HCT116 (cell line): ENCODE measurements at regions not wholly inside any gene's neighbourhood (a gene's known extent, or its start where the extent isn't known, plus 50 kb on each side); places are given as distances from the start of the nearest gene placed in this dataset.

Experiments used
- ATAC-seq: fragments of 200-7000 bp; cut with Tn5 transposase; 2 replicates; pipeline ENCODE4 v1.9.1; 2020; ENCODE audit warnings: mild to moderate bottlenecking, moderate library complexity
- BruUV-seq: library from RNA; stranded (reverse); fragments of 400-500 nt; replicated peaks from 2 replicates; lab custom pipeline; 2021; lab: Mats Ljungman, UMichigan
- CTCF ChIA-PET: fragments of 300-600 bp; sonication (Branson Sonifier 250); formaldehyde crosslinking; loops from one replicate; lab custom pipeline; 2021; ENCODE audit warnings: antibody characterized with exemption; lab: Charles Lee
- POLR2A ChIA-PET: fragments of 300-600, 350-600 bp; sonication (Branson Sonifier 250); formaldehyde crosslinking; loops from one replicate; lab custom pipeline; 2021; ENCODE audit warnings: antibody characterized with exemption; lab: Charles Lee
- RAD21 ChIA-PET, 2 experiments: fragments of 300-600 bp; sonication (Branson Sonifier 250); formaldehyde crosslinking; loops; one replicate each; lab custom pipeline; 2023; ENCODE audit warnings: low total read pairs in 2 of 2; ENCODE audit not compliant: uncharacterized antibody in 2 of 2, unreplicated experiment in 2 of 2, low non-redundant PET in 1 of 2; lab: Charles Lee
- DNase-seq: peaks from one replicate; pipeline ENCODE4 v3.0.0-alpha.2; 2010; ENCODE audit warnings: low read depth, low spot score
- H2AFZ ChIP-seq: fragments of 200-600 bp; shearing (Covaris generic), sonication (generic); 2 replicates; pipeline ENCODE4 v1.6.1; 2017; ENCODE audit warnings: low read depth, mixed run types, mixed read lengths, antibody characterized with exemption, low read length; ENCODE audit not compliant: poor library complexity, severe bottlenecking
- H3K27ac ChIP-seq: 2 replicates; pipeline ENCODE4 v1.5.1; 2012; ENCODE audit warnings: low read depth, low read length
- H3K27me3 ChIP-seq: fragments of 200-600 bp; sonication (generic); 2 replicates; pipeline ENCODE4 v1.6.1; 2016; ENCODE audit warnings: mixed run types, low read length, mixed read lengths; ENCODE audit not compliant: insufficient read depth
- H3K36me3 ChIP-seq, 2 experiments: fragments of 200-500 bp in 1 of 2; fragments of 200-600 bp in 1 of 2; sonication (Bioruptor generic) in 1 of 2; sonication (generic) in 1 of 2; 2 replicates each; pipeline versions ENCODE4 v1.5.1 to v1.6.1; 2014 to 2016; ENCODE audit warnings: low read length in 2 of 2, inconsistent platforms in 1 of 2, mixed read lengths in 1 of 2, mixed run types in 1 of 2; ENCODE audit not compliant: insufficient read depth in 2 of 2, control insufficient read depth in 1 of 2
- H3K4me1 ChIP-seq, 2 experiments: fragments of 200-600 bp in 1 of 2; sonication (generic) in 1 of 2; 2 replicates each; pipeline versions ENCODE4 v1.5.1 to v1.6.1; 2012 to 2017; ENCODE audit warnings: low read length in 2 of 2, inconsistent platforms in 1 of 2, mild to moderate bottlenecking in 1 of 2, mixed read lengths in 1 of 2, mixed run types in 1 of 2, moderate library complexity in 1 of 2; ENCODE audit not compliant: insufficient read depth in 2 of 2, control insufficient read depth in 1 of 2
- H3K4me2 ChIP-seq: fragments of 200-600 bp; sonication (generic); 2 replicates; pipeline ENCODE4 v1.6.1; 2017; ENCODE audit warnings: mixed run types, low read length, mixed read lengths
- H3K4me3 ChIP-seq, 2 experiments: fragments of 200-600 bp in 1 of 2; sonication (generic) in 1 of 2; replicated peaks in 1 of 2; 2 replicates each; pipeline ENCODE4 v1.5.1; 2011 to 2016; ENCODE audit warnings: low read length in 2 of 2, control low read depth in 1 of 2, low read depth in 1 of 2, mild to moderate bottlenecking in 1 of 2, mixed read lengths in 1 of 2, mixed run types in 1 of 2
- H3K79me2 ChIP-seq: fragments of 200-600 bp; sonication (generic); 2 replicates; pipeline ENCODE4 v1.6.1; 2017; ENCODE audit warnings: mild to moderate bottlenecking, mixed run types, low read length, moderate library complexity, mixed read lengths; ENCODE audit not compliant: insufficient read depth
- H3K9ac ChIP-seq: fragments of 200-600 bp; sonication (generic); 2 replicates; pipeline ENCODE4 v1.6.1; 2016; ENCODE audit warnings: low read length, mixed read lengths
- H3K9me2 ChIP-seq: fragments of 200-600 bp; sonication (generic), shearing (Covaris generic); 2 replicates; pipeline ENCODE4 v1.6.1; 2017; ENCODE audit warnings: mixed run types, mild to moderate bottlenecking, moderate library complexity; ENCODE audit not compliant: insufficient read depth
- H3K9me3 ChIP-seq, 2 experiments: fragments of 200-500 bp in 1 of 2; fragments of 200-600 bp in 1 of 2; sonication (Bioruptor generic) in 1 of 2; sonication (generic) in 1 of 2; 2 replicates each; pipeline ENCODE4 v1.6.1; 2014 to 2017; ENCODE audit warnings: low read length in 2 of 2, mixed read lengths in 2 of 2, inconsistent platforms in 1 of 2, low read depth in 1 of 2, mild to moderate bottlenecking in 1 of 2, mixed run types in 1 of 2, moderate library complexity in 1 of 2; ENCODE audit not compliant: control insufficient read depth in 1 of 2, insufficient read depth in 1 of 2
- H4K20me1 ChIP-seq: fragments of 200-600 bp; sonication (generic), shearing (Covaris generic); 2 replicates; pipeline ENCODE4 v1.6.1; 2017; ENCODE audit warnings: mixed run types, mild to moderate bottlenecking, moderate library complexity; ENCODE audit not compliant: insufficient read depth
- CTCF ChIP-seq, 3 experiments: fragments of 200-600 bp in 1 of 3; sonication (generic) in 1 of 3; IDR thresholded peaks in 2 of 3; conservative IDR thresholded peaks in 1 of 3; 2 replicates each; pipeline ENCODE4 v1.5.1; 2012 to 2017; ENCODE audit warnings: low read depth in 2 of 3, low read length in 2 of 3, antibody characterized with exemption in 1 of 3, borderline replicate concordance in 1 of 3, control low read depth in 1 of 3, mild to moderate bottlenecking in 1 of 3, mixed read lengths in 1 of 3, mixed run types in 1 of 3, moderate library complexity in 1 of 3; ENCODE audit not compliant: insufficient read depth in 1 of 3
- EGR1 ChIP-seq: IDR thresholded peaks from 2 replicates; pipeline ENCODE4 v1.6.1; 2012; ENCODE audit warnings: low read depth
- ELF1 ChIP-seq: IDR thresholded peaks from 2 replicates; pipeline ENCODE4 v1.6.1; 2012; ENCODE audit warnings: low read depth, borderline replicate concordance
- EZH2 ChIP-seq: fragments of 200-600 bp; sonication (generic); IDR thresholded peaks from 2 replicates; pipeline ENCODE4 v1.6.1; 2017; ENCODE audit warnings: antibody characterized with exemption, mixed run types
- EZH2phosphoT487 ChIP-seq: fragments of 200-600 bp; IDR thresholded peaks from 2 replicates; pipeline ENCODE4 v1.6.1; 2018; ENCODE audit warnings: antibody characterized with exemption, borderline replicate concordance
- FOSL1 ChIP-seq: IDR thresholded peaks from 2 replicates; pipeline ENCODE4 v1.6.1; 2012; ENCODE audit warnings: low read depth
- TCF7L2 ChIP-seq: IDR thresholded peaks from 2 replicates; pipeline ENCODE4 v1.7.0; 2011; ENCODE audit warnings: borderline replicate concordance, inconsistent platforms; ENCODE audit not compliant: insufficient read depth, insufficient read length; ENCODE audit errors: extremely low read depth
- YY1 ChIP-seq: IDR thresholded peaks from 2 replicates; pipeline ENCODE4 v1.6.1; 2011; ENCODE audit warnings: low read length, low read depth, moderate library complexity, mild to moderate bottlenecking; ENCODE audit not compliant: insufficient replicate concordance; ENCODE audit errors: extremely low read depth
- ZBTB33 ChIP-seq: IDR thresholded peaks from 2 replicates; pipeline ENCODE4 v1.6.1; 2011; ENCODE audit warnings: mild to moderate bottlenecking, low read length, moderate library complexity; ENCODE audit not compliant: insufficient replicate concordance; ENCODE audit errors: extremely low read depth
- ZFX ChIP-seq: fragments of 450-650 bp; IDR thresholded peaks from 2 replicates; pipeline ENCODE4 v1.6.1; 2017
- ZNF274 ChIP-seq: fragments of 200-500 bp; sonication (Bioruptor generic); IDR thresholded peaks from 2 replicates; pipeline ENCODE4 v1.6.1; 2014; ENCODE audit warnings: mild to moderate bottlenecking, low read depth, low read length, inconsistent platforms
- intact Hi-C: fragments of 100-400 bp; cut with micrococcal nuclease; formaldehyde crosslinking; loops from 2 replicates; pipeline ENCODE4 v1.10.0; 2022
- TF ChIP-seq, protein P1 (sequence below): IDR thresholded peaks from 2 replicates; pipeline ENCODE4 v1.6.1; 2012; ENCODE audit warnings: low read depth

- no TSS peak for BruUV-seq
- Histone ChIP-seq H3K4me3 (no peak overlapping the region), H2AFZ (no peak overlapping the region), H4K20me1 (no peaks in the 10 kb centered on the region), H3K9me3 (peaks cover 5 to 10% of the 10 kb centered on the region in 2 experiments; a peak in 2 of 4 replicates), H3K27me3 (no peaks in the 10 kb centered on the region), H3K36me3 (no peaks in the 10 kb centered on the region), H3K4me2 (no peak overlapping the region), H3K27ac (no peak overlapping the region), H3K9me2 (no peaks in the 10 kb centered on the region), H3K9ac (no peak overlapping the region), H3K4me1 (no peaks in the 10 kb centered on the region), H3K79me2 (no peaks in the 10 kb centered on the region)
- TF ChIP-seq FOSL1 = no peak
- ChIA-PET RAD21 (no interaction called here), POLR2A (no interaction called here), CTCF (no interaction called here)
- no peak for DNase-seq
- no peak for ATAC-seq
- intact Hi-C loops = no loop called here
These were observed 192.4 kb upstream of the PEX5L start for GRCh38 chr3:180229113-180229512.

- H3K9ac ChIP-seq = no peak overlapping the region
- no peak overlapping the region for H2AFZ ChIP-seq
- ChIA-PET CTCF (interaction anchor here (0.8 kb wide), 1 partner anchor 311 kb away, joined by 3 read pairs; no protein-coding TSS in a partner anchor), POLR2A (no interaction called here), RAD21 (no interaction called here)
- no peak overlapping the region for H3K27ac ChIP-seq
- no peak for ATAC-seq
- H3K4me3 ChIP-seq = no peak overlapping the region
- no peaks in the 10 kb centered on the region for H3K9me3 ChIP-seq
- H3K79me2 ChIP-seq = no peaks in the 10 kb centered on the region
- no peaks in the 10 kb centered on the region for H3K4me1 ChIP-seq
- no peaks in the 10 kb centered on the region for H3K9me2 ChIP-seq
- H3K36me3 ChIP-seq = no peaks in the 10 kb centered on the region
- H4K20me1 ChIP-seq = no peaks in the 10 kb centered on the region
- no peak for DNase-seq
- no TSS peak for BruUV-seq
- H3K27me3 ChIP-seq = no peaks in the 10 kb centered on the region
- intact Hi-C loops = no loop called here
- no peak overlapping the region for H3K4me2 ChIP-seq
- TF ChIP-seq FOSL1 (no peak), ZNF274 (no peak), ZFX (no peak), ZBTB33 (no peak), CTCF (IDR thresholded peaks at IDR 0.05 in 2 of 3, conservative IDR thresholded peaks at IDR 0.05 in 1 of 3; ENCODE audit: borderline replicate concordance in 1 of 3, insufficient read depth in 1 of 3, low read depth in 2 of 3, low read length in 2 of 3) (no peak), EZH2 (no peak), YY1 (no peak), ELF1 (no peak), TCF7L2 (no peak), EGR1 (no peak), EZH2phosphoT487 (no peak)
- TF ChIP-seq, protein P1, sequence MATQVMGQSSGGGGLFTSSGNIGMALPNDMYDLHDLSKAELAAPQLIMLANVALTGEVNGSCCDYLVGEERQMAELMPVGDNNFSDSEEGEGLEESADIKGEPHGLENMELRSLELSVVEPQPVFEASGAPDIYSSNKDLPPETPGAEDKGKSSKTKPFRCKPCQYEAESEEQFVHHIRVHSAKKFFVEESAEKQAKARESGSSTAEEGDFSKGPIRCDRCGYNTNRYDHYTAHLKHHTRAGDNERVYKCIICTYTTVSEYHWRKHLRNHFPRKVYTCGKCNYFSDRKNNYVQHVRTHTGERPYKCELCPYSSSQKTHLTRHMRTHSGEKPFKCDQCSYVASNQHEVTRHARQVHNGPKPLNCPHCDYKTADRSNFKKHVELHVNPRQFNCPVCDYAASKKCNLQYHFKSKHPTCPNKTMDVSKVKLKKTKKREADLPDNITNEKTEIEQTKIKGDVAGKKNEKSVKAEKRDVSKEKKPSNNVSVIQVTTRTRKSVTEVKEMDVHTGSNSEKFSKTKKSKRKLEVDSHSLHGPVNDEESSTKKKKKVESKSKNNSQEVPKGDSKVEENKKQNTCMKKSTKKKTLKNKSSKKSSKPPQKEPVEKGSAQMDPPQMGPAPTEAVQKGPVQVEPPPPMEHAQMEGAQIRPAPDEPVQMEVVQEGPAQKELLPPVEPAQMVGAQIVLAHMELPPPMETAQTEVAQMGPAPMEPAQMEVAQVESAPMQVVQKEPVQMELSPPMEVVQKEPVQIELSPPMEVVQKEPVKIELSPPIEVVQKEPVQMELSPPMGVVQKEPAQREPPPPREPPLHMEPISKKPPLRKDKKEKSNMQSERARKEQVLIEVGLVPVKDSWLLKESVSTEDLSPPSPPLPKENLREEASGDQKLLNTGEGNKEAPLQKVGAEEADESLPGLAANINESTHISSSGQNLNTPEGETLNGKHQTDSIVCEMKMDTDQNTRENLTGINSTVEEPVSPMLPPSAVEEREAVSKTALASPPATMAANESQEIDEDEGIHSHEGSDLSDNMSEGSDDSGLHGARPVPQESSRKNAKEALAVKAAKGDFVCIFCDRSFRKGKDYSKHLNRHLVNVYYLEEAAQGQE = no peak
These were observed 203.2 kb upstream of the PEX5L start for GRCh38 chr3:180239939-180240338.
